Ascending aorta (tissue), 2 donors: ENCODE measurements at regions not wholly inside any gene's neighbourhood (a gene's known extent, or its start where the extent isn't known, plus 50 kb on each side); places are given as distances from the start of the nearest gene placed in this dataset.

ENCODE experiments used
- DNase-seq, 2 donors: peaks; one replicate each; pipeline ENCODE4 v3.0.0-alpha.2; 2019; ENCODE audit warnings: low spot score in 2 of 2
- H3K27ac ChIP-seq, 2 donors: fragments of 200-600 bp; sonication (generic); one replicate each; pipeline ENCODE4 v1.5.1; 2016 to 2017; ENCODE audit warnings: mild to moderate bottlenecking in 1 of 2
- H3K27me3 ChIP-seq: fragments of 200-600 bp; sonication (generic); one replicate; pipeline ENCODE4 v1.5.1; 2017
- H3K36me3 ChIP-seq, 2 donors: fragments of 200-600 bp; sonication (generic); one replicate each; pipeline ENCODE4 v1.5.1; 2016
- H3K4me1 ChIP-seq, 2 donors: fragments of 200-600 bp; sonication (generic); one replicate each; pipeline ENCODE4 v1.5.1; 2016 to 2017; ENCODE audit warnings: mild to moderate bottlenecking in 1 of 2
- H3K4me3 ChIP-seq, 2 donors: fragments of 200-600 bp; sonication (generic); one replicate each; pipeline ENCODE4 v1.5.1; 2016 to 2017; ENCODE audit warnings: mild to moderate bottlenecking in 1 of 2
- H3K9me3 ChIP-seq, 2 donors: fragments of 200-600 bp; sonication (generic); one replicate each; pipeline ENCODE4 v1.5.1; 2016
- intact Hi-C: fragments of 100-400 bp; cut with DNase I; formaldehyde crosslinking; loops from one replicate; pipeline ENCODE4 v1.15.1; 2023
- TF ChIP-seq, protein P1 (sequence below), 3 experiments: fragments of 200-600 bp in 2 of 3; fragments of 450-650 bp in 1 of 3; sonication (generic) in 2 of 3; IDR thresholded peaks; one replicate each; pipeline ENCODE4 v1.5.1; 2016 to 2019; ENCODE audit warnings: antibody characterized with exemption in 3 of 3, mild to moderate bottlenecking in 1 of 3, moderate library complexity in 1 of 3

DNA sequence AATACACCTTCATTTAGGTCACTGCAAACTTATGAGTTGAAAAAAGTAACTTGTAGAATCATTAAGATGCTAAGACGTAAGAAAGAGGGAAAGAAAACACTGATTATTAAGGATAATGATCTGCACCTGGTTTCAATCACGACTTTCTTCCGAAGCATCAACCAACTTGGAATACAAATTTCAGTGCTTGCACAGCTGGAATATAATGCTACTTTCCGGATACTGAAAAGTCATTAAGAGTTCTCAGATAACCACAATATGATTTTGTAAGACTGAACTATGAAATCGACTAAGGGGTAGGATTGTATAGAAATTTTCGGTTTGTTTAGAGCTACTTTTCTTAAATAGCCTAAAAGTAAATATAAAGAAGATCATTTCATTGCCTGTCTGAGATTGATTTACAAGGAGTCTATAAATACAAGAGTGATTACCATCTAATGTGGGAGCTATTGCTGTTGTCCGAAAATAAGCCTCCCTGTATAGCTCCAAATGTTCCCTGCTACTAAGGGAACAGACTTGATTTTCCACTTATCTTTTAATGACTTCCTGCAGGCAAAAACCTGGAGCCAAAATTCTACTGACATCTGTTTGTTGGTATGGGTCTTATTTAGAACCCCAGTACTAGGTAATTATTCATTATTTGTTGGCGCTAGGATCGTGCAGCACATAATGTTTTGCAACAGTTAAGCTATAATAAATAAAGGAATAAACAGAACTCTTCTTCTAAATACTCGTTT is 673.3 kb downstream of the KCNT2 start:
- no peaks in the 10 kb centered on the region for H3K27me3 ChIP-seq
- no peaks in the 10 kb centered on the region for H3K36me3 ChIP-seq
- DNase-seq, result no peak
- intact Hi-C loops, result no loop called here
- TF ChIP-seq, protein P1, sequence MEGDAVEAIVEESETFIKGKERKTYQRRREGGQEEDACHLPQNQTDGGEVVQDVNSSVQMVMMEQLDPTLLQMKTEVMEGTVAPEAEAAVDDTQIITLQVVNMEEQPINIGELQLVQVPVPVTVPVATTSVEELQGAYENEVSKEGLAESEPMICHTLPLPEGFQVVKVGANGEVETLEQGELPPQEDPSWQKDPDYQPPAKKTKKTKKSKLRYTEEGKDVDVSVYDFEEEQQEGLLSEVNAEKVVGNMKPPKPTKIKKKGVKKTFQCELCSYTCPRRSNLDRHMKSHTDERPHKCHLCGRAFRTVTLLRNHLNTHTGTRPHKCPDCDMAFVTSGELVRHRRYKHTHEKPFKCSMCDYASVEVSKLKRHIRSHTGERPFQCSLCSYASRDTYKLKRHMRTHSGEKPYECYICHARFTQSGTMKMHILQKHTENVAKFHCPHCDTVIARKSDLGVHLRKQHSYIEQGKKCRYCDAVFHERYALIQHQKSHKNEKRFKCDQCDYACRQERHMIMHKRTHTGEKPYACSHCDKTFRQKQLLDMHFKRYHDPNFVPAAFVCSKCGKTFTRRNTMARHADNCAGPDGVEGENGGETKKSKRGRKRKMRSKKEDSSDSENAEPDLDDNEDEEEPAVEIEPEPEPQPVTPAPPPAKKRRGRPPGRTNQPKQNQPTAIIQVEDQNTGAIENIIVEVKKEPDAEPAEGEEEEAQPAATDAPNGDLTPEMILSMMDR (IDR thresholded peaks at IDR 0.05), result no peak
- H3K4me3 ChIP-seq, result no peak overlapping the region
- no peak overlapping the region for H3K27ac ChIP-seq
- H3K9me3 ChIP-seq, result peaks cover 0 to 1% of the 10 kb centered on the region in 2 donors
- no peaks in the 10 kb centered on the region for H3K4me1 ChIP-seq

DNA sequence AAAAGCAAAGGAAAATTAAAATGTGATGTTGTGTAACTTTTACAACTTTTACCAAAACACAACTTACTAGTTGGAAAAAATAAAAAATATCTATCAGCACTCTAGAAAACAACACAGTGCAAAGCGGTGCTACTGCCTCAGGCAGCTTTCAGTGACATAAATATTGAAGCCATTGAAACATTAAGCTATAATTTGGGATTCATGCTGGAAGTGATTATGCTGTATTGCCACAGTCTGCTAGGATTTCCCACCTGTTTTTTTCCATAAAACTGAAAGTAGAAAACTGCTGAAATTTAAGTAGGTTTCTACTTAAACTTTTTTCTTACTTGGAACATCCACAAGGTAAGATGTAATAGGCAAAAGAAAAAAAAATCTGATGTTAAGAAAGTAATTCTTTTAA is 674.4 kb downstream of the KCNT2 start:
- H3K27me3 ChIP-seq, result no peaks in the 10 kb centered on the region
- no peaks in the 10 kb centered on the region for H3K36me3 ChIP-seq
- no peak for DNase-seq
- peaks cover 0 to 4% of the 10 kb centered on the region in 2 donors for H3K9me3 ChIP-seq
- no peaks in the 10 kb centered on the region for H3K4me1 ChIP-seq
- TF ChIP-seq, protein P1 (IDR thresholded peaks at IDR 0.05), result no peak
- intact Hi-C loops, result no loop called here
- H3K4me3 ChIP-seq, result no peak overlapping the region
- no peak overlapping the region for H3K27ac ChIP-seq

DNA sequence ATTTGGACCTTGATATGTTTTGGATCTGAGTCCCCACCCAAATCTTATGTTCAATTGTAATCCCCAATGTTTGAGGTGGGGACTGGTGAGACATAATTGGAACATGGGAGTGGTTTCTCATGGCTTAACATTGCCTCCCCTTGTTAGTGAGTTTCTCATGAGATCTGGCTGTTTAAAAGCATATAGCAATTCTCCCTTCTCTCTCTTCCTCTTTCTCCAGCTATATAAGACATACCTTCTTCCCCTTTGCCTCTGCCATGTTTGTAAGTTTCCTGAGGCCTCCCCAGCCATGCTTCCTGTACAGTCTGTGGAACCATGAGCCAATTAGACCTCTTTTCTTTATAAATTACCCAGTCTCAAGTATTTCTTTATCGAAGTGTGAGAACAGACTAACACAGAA is 692.4 kb downstream of the KCNT2 start:
- no peak for DNase-seq
- Histone ChIP-seq H3K27me3 (no peaks in the 10 kb centered on the region), H3K4me3 (no peak overlapping the region), H3K4me1 (no peaks in the 10 kb centered on the region), H3K9me3 (peaks cover 0 to 3% of the 10 kb centered on the region in 2 donors), H3K36me3 (no peaks in the 10 kb centered on the region), H3K27ac (no peak overlapping the region)
- intact Hi-C loops, result no loop called here
- TF ChIP-seq, protein P1 (IDR thresholded peaks at IDR 0.05), result no peak

DNA sequence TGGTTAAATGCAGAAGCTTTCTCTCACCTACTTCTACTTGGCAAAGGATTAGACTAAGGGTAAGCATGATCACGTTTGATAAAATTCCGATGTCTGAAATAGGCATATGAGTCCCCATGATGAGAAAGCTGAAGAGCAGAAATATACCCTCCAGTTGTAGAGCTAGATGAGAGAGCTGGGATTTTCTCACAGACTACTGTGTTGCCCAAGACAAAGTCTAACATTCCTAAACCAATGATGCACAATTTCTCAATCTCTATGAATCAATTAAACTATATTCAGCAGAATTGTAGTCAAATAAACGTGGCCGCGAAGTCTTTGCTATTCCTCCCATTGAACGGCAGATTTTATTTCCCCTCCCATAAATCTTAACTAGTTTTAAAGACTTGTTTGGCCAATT is 699.2 kb downstream of the KCNT2 start:
- intact Hi-C loops, result no loop called here

DNA sequence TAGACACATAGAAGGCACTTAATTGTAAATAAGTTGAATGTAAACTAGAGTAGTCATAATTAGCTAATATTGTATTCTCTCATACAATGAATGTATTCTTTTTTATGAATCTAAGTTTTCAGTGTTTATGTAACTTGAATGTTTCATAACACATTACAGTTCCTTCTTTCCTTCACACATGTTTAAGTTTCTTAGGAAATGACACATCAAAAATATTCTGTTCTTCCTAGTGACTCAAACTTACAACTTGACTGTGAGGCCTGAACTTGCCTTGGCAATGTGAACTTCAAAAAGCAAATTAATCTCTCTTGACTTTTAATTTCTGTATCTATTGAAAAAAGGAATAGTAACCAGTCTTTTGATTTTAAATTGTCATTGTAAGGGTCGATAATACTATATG is 700.1 kb downstream of the KCNT2 start:
- intact Hi-C loops, result no loop called here

More for the DNA sequence above, 699.2 kb downstream of the KCNT2 start:
- Histone ChIP-seq H3K36me3 (no peaks in the 10 kb centered on the region), H3K9me3 (no peaks in the 10 kb centered on the region), H3K4me3 (no peak overlapping the region), H3K4me1 (no peaks in the 10 kb centered on the region), H3K27ac (no peak overlapping the region), H3K27me3 (no peaks in the 10 kb centered on the region)
- DNase-seq, result no peak
- TF ChIP-seq, protein P1 (IDR thresholded peaks at IDR 0.05), result no peak

More for the DNA sequence above, 700.1 kb downstream of the KCNT2 start:
- no peak overlapping the region for H3K27ac ChIP-seq
- no peaks in the 10 kb centered on the region for H3K9me3 ChIP-seq
- TF ChIP-seq, protein P1 (IDR thresholded peaks at IDR 0.05), result no peak
- no peaks in the 10 kb centered on the region for H3K27me3 ChIP-seq
- no peak overlapping the region for H3K4me3 ChIP-seq
- H3K4me1 ChIP-seq, result no peaks in the 10 kb centered on the region
- no peak for DNase-seq
- H3K36me3 ChIP-seq, result no peaks in the 10 kb centered on the region
